H1 (cell line): ENCODE measurements at regions not wholly inside any gene's neighbourhood (a gene's known extent, or its start where the extent isn't known, plus 50 kb on each side); places are given as distances from the start of the nearest gene placed in this dataset.

Experiments
- CTCF ChIA-PET: fragments of 300-600 bp; sonication (Branson Sonifier 250); formaldehyde crosslinking; loops from one replicate; lab custom pipeline; 2021; ENCODE audit not compliant: partially characterized antibody; lab: Charles Lee
- POLR2A ChIA-PET: fragments of 300-600 bp; sonication (Branson Sonifier 250); formaldehyde crosslinking; loops from one replicate; lab custom pipeline; 2021; ENCODE audit warnings: inconsistent platforms; ENCODE audit not compliant: partially characterized antibody; lab: Charles Lee
- DNase-seq, 2 experiments: peaks; one replicate each; pipeline versions ENCODE4 v3.0.0 to v3.0.0-alpha.2; 2010 to 2022; ENCODE audit warnings: low spot score in 2 of 2, low read depth in 1 of 2, mixed read lengths in 1 of 2
- FAIRE-seq: peaks from 2 replicates; lab custom pipeline; 2011; peaks lifted over from hg19 to GRCh38; lab: Jason Lieb, UNC
- H2AFZ ChIP-seq: 2 replicates; pipeline ENCODE4 v1.8.1; 2012; ENCODE audit warnings: low read length, inconsistent platforms
- H2AK5ac ChIP-seq: 2 replicates; pipeline ENCODE4 v1.6.1; 2013; ENCODE audit warnings: low read depth, low read length
- H2BK120ac ChIP-seq: replicated peaks from 2 replicates; pipeline ENCODE3; 2013; ENCODE audit warnings: low read depth, low read length, inconsistent platforms
- H2BK12ac ChIP-seq: 2 replicates; pipeline ENCODE4 v1.6.1; 2013; ENCODE audit warnings: low read depth, low read length
- H2BK15ac ChIP-seq: 2 replicates; pipeline ENCODE4 v1.6.1; 2013; ENCODE audit warnings: low read length
- H2BK20ac ChIP-seq: 2 replicates; pipeline ENCODE4 v1.6.1; 2013; ENCODE audit warnings: low read length
- H2BK5ac ChIP-seq: 2 replicates; pipeline ENCODE4 v1.6.1; 2013; ENCODE audit warnings: low read depth, low read length
- H3K14ac ChIP-seq: 2 replicates; pipeline ENCODE4 v1.6.1; 2013; ENCODE audit warnings: inconsistent platforms; ENCODE audit not compliant: insufficient read length
- H3K18ac ChIP-seq: 2 replicates; pipeline ENCODE4 v1.6.1; 2013; ENCODE audit warnings: low read length; ENCODE audit errors: extremely low read depth
- H3K23ac ChIP-seq: 2 replicates; pipeline ENCODE4 v1.6.1; 2013; ENCODE audit warnings: inconsistent platforms; ENCODE audit not compliant: insufficient read length
- H3K23me2 ChIP-seq: 2 replicates; pipeline ENCODE4 v1.6.1; 2013; ENCODE audit warnings: low read depth, low read length
- H3K27ac ChIP-seq: 2 replicates; pipeline ENCODE4 v1.6.1; 2011; ENCODE audit warnings: low read depth, low read length, inconsistent platforms
- H3K27me3 ChIP-seq, 4 experiments: replicated peaks in 1 of 4; 1 replicate in 1 of 4; 2 replicates in 3 of 4; pipeline versions ENCODE4 v1.6.1 to v1.8.1; 2011 to 2013; ENCODE audit warnings: low read length in 3 of 4, mild to moderate bottlenecking in 3 of 4, inconsistent platforms in 2 of 4, mixed read lengths in 2 of 4, moderate library complexity in 1 of 4; ENCODE audit not compliant: control insufficient read depth in 3 of 4, insufficient read depth in 3 of 4; ENCODE audit errors: extremely low read depth in 1 of 4
- H3K36me3 ChIP-seq, 4 experiments: 2 replicates each; pipeline versions ENCODE4 v1.6.1 to v1.8.1; 2011 to 2013; ENCODE audit warnings: mild to moderate bottlenecking in 4 of 4, low read length in 3 of 4, moderate library complexity in 2 of 4, control low read depth in 1 of 4, inconsistent platforms in 1 of 4; ENCODE audit not compliant: insufficient read depth in 4 of 4, control insufficient read depth in 2 of 4
- H3K4ac ChIP-seq: replicated peaks from 2 replicates; pipeline ENCODE3; 2013; ENCODE audit warnings: low read length, low read depth, mixed read lengths, inconsistent platforms; ENCODE audit not compliant: insufficient read length
- H3K4me1 ChIP-seq, 4 experiments: replicated peaks in 1 of 4; 1 replicate in 1 of 4; 2 replicates in 3 of 4; pipeline versions ENCODE4 v1.6.1 to v1.8.1; 2011 to 2013; ENCODE audit warnings: low read length in 3 of 4, inconsistent platforms in 2 of 4, mixed read lengths in 1 of 4; ENCODE audit not compliant: insufficient read depth in 4 of 4, control insufficient read depth in 3 of 4
- H3K4me2 ChIP-seq, 2 experiments: 2 replicates each; pipeline versions ENCODE4 v1.6.1 to v1.8.1; 2011 to 2013; ENCODE audit warnings: low read depth in 2 of 2, low read length in 2 of 2, control low read depth in 1 of 2, inconsistent platforms in 1 of 2, mild to moderate bottlenecking in 1 of 2; ENCODE audit not compliant: insufficient read depth in 1 of 2
- H3K4me3 ChIP-seq, 4 experiments: fragments of 200-600, 300-600 bp in 1 of 4; sonication (generic), shearing (Covaris generic), sonication (Bioruptor Twin) in 1 of 4; 2 replicates each; pipeline versions ENCODE4 v1.5.1 to v1.8.1; 2011 to 2016; ENCODE audit warnings: low read length in 4 of 4, low read depth in 3 of 4, control low read depth in 2 of 4, inconsistent platforms in 2 of 4, mild to moderate bottlenecking in 2 of 4, mixed read lengths in 1 of 4, moderate library complexity in 1 of 4; ENCODE audit not compliant: insufficient read depth in 2 of 4; ENCODE audit errors: extremely low read depth in 1 of 4
- H3K56ac ChIP-seq: replicated peaks from 2 replicates; pipeline ENCODE3; 2013; ENCODE audit warnings: low read depth, mild to moderate bottlenecking, mixed read lengths, low read length, inconsistent platforms; ENCODE audit not compliant: insufficient read length
- H3K79me1 ChIP-seq: 2 replicates; pipeline ENCODE4 v1.6.1; 2013; ENCODE audit warnings: low read depth, low read length, control low read depth
- H3K79me2 ChIP-seq, 2 experiments: 2 replicates each; pipeline versions ENCODE4 v1.6.1 to v1.8.1; 2012 to 2013; ENCODE audit warnings: low read length in 2 of 2, mild to moderate bottlenecking in 2 of 2, inconsistent platforms in 1 of 2; ENCODE audit not compliant: insufficient read depth in 2 of 2, control insufficient read depth in 1 of 2
- H3K9ac ChIP-seq, 4 experiments: replicated peaks in 1 of 4; 1 replicate in 1 of 4; 2 replicates in 3 of 4; pipeline versions ENCODE4 v1.6.1 to v1.8.1; 2011 to 2013; ENCODE audit warnings: low read depth in 3 of 4, low read length in 3 of 4, control low read depth in 2 of 4, mild to moderate bottlenecking in 2 of 4, moderate library complexity in 2 of 4, inconsistent platforms in 1 of 4; ENCODE audit errors: extremely low read depth in 1 of 4
- H3K9me3 ChIP-seq, 2 experiments: 2 replicates each; pipeline versions ENCODE4 v1.6.1 to v1.8.1; 2012 to 2013; ENCODE audit warnings: mild to moderate bottlenecking in 2 of 2, moderate library complexity in 2 of 2, control low read depth in 1 of 2, inconsistent platforms in 1 of 2, low read depth in 1 of 2, low read length in 1 of 2, mixed read lengths in 1 of 2; ENCODE audit not compliant: insufficient read depth in 2 of 2
- H4K20me1 ChIP-seq, 2 experiments: replicated peaks in 1 of 2; 2 replicates each; pipeline versions ENCODE3 to v1.8.1; 2011 to 2013; ENCODE audit warnings: inconsistent platforms in 2 of 2, low read length in 2 of 2, mild to moderate bottlenecking in 1 of 2; ENCODE audit not compliant: insufficient read depth in 2 of 2, control insufficient read depth in 1 of 2
- H4K5ac ChIP-seq: 2 replicates; pipeline ENCODE4 v1.6.1; 2013; ENCODE audit warnings: low read length, low read depth, mixed read lengths, inconsistent platforms; ENCODE audit not compliant: insufficient read length
- H4K8ac ChIP-seq: 2 replicates; pipeline ENCODE4 v1.8.0; 2013; ENCODE audit warnings: mild to moderate bottlenecking, moderate library complexity, low read length, inconsistent platforms; ENCODE audit not compliant: insufficient read depth; ENCODE audit errors: extremely low read depth
- H4K91ac ChIP-seq: replicated peaks from 2 replicates; pipeline ENCODE3; 2013; ENCODE audit warnings: low read length, mixed read lengths, inconsistent platforms; ENCODE audit not compliant: insufficient read length
- EGR1 ChIP-seq: IDR thresholded peaks from 2 replicates; pipeline ENCODE4 v1.6.1; 2011; ENCODE audit warnings: low read depth, low read length, borderline replicate concordance
- KDM1A ChIP-seq: fragments of 200-600, 300-600 bp; sonication (generic); IDR thresholded peaks from 2 replicates; pipeline ENCODE4 v1.7.1; 2016; ENCODE audit warnings: mild to moderate bottlenecking, low read length, borderline replicate concordance
- PHF8 ChIP-seq: fragments of 200-600 bp; sonication (generic); conservative IDR thresholded peaks from 2 replicates; pipeline ENCODE4 v1.7.1; 2012; ENCODE audit warnings: low read depth, mild to moderate bottlenecking, inconsistent platforms, low read length, moderate library complexity
- SAP30 ChIP-seq: fragments of 300-600 bp; sonication (generic); IDR thresholded peaks from 2 replicates; pipeline ENCODE4 v1.7.1; 2012; ENCODE audit warnings: low read length, moderate library complexity, mild to moderate bottlenecking, inconsistent platforms; ENCODE audit not compliant: insufficient read depth, insufficient replicate concordance
- SIN3A ChIP-seq, 2 experiments: IDR thresholded peaks in 1 of 2; conservative IDR thresholded peaks in 1 of 2; 2 replicates each; pipeline ENCODE4 v1.6.1; 2011 to 2012; ENCODE audit warnings: low read length in 2 of 2, improper control_type of control experiment in 1 of 2, low read depth in 1 of 2, mild to moderate bottlenecking in 1 of 2
- WGBS, 2 experiments: shearing (Covaris generic) in 1 of 2; methylation state at CpG; one replicate each; pipeline versions ENCODE4 v1.1.6 to v1.1.7; 2013 to 2015; ENCODE audit warnings: low lambda C conversion rate in 2 of 2, mixed read lengths in 2 of 2, inconsistent platforms in 1 of 2, low coverage in 1 of 2, missing lambda C conversion rate in 1 of 2; ENCODE audit not compliant: insufficient replicate concordance in 2 of 2, insufficient coverage in 1 of 2, insufficient read length in 1 of 2; ENCODE audit errors: extremely low coverage in 1 of 2, missing lambda C conversion rate in 1 of 2; 5-methylcytosine and 5-hydroxymethylcytosine counted together
- TF ChIP-seq, protein P1 (sequence below): IDR thresholded peaks from 2 replicates; pipeline ENCODE4 v1.6.1; 2011; ENCODE audit warnings: low read length, improper control_type of control experiment
- TF ChIP-seq, protein P2 (sequence below): IDR thresholded peaks from 2 replicates; pipeline ENCODE4 v1.6.1; 2011; ENCODE audit warnings: low read depth, mild to moderate bottlenecking, low read length; ENCODE audit not compliant: insufficient read depth

DNA sequence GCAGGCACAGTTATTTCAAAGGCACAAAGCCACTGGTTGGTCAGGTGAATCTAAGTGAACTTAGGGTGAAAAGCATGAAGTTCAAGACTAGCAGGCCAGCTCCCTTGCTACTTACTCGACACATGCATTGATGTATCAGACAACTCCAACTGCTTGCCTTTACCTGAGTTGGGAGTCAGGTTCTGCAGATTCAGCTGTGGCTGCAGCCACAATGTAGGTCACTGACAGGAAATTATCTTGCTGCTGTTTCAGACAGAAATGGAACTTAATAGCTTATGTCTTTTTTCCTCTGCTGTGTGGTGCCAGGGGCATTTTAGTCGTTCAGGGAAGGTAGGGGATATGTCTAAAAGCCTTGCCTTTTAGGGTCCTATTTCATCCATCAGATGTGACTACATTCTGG lies 125.6 kb upstream of the RPH3A start:
- TF ChIP-seq, protein P1, sequence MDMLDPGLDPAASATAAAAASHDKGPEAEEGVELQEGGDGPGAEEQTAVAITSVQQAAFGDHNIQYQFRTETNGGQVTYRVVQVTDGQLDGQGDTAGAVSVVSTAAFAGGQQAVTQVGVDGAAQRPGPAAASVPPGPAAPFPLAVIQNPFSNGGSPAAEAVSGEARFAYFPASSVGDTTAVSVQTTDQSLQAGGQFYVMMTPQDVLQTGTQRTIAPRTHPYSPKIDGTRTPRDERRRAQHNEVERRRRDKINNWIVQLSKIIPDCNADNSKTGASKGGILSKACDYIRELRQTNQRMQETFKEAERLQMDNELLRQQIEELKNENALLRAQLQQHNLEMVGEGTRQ, result no peak
- TF ChIP-seq EGR1, result no peak
- TF ChIP-seq KDM1A, result no peak
- TF ChIP-seq SIN3A (conservative IDR thresholded peaks at IDR 0.05 in 1 of 2, IDR thresholded peaks at IDR 0.05 in 1 of 2; ENCODE audit: low read depth in 1 of 2, low read length in 2 of 2), result no peak
- no peak for TF ChIP-seq PHF8
- TF ChIP-seq, protein P2, sequence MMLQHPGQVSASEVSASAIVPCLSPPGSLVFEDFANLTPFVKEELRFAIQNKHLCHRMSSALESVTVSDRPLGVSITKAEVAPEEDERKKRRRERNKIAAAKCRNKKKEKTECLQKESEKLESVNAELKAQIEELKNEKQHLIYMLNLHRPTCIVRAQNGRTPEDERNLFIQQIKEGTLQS, result no peak
- TF ChIP-seq SAP30, result no peak
- Histone ChIP-seq H3K4me2 (no peak overlapping the region), H3K27me3 (peaks cover 0 to 2% (median 0%) of the 10 kb centered on the region in 4 experiments; a peak in 2 of 7 replicates), H2BK120ac (no peak overlapping the region), H3K14ac (no peak overlapping the region), H3K4me3 (no peak overlapping the region), H4K8ac (no peak overlapping the region), H2AFZ (no peak overlapping the region), H3K23me2 (no peaks in the 10 kb centered on the region; the same call in 1 of the 2 replicates), H3K36me3 (no peaks in the 10 kb centered on the region), H4K5ac (no peak overlapping the region), H2BK15ac (no peak overlapping the region), H4K91ac (no peak overlapping the region), H2BK5ac (no peak overlapping the region), H2BK20ac (no peak overlapping the region), H3K27ac (no peak overlapping the region), H2AK5ac (no peak overlapping the region), H3K9ac (no peak overlapping the region), H3K79me1 (no peaks in the 10 kb centered on the region), H3K18ac (no peak overlapping the region), H3K79me2 (no peaks in the 10 kb centered on the region), H3K56ac (no peak overlapping the region), H3K4me1 (no peaks in the 10 kb centered on the region), H4K20me1 (no peaks in the 10 kb centered on the region), H3K23ac (no peak overlapping the region), H3K4ac (no peak overlapping the region), H3K9me3 (no peaks in the 10 kb centered on the region), H2BK12ac (no peak overlapping the region)
- WGBS, 2 experiments, result 74% methylated on average over 2 of the region's 2 CpGs; no CpG with 5 or more reads in 1 of the 2 experiments
- CTCF ChIA-PET, result interaction anchor here (0.6 to 1.2 kb wide), 4 partner anchors 20 to 729 kb away, joined by 3 read pairs; no protein-coding TSS in a partner anchor
- DNase-seq (no peak), FAIRE-seq (no peak)
- POLR2A ChIA-PET, result no interaction called here
